ENCODE measurements at regions not wholly inside any gene's neighbourhood (a gene's known extent, or its start where the extent isn't known, plus 50 kb on each side); places are given as distances from the start of the nearest gene placed in this dataset.

DNA sequence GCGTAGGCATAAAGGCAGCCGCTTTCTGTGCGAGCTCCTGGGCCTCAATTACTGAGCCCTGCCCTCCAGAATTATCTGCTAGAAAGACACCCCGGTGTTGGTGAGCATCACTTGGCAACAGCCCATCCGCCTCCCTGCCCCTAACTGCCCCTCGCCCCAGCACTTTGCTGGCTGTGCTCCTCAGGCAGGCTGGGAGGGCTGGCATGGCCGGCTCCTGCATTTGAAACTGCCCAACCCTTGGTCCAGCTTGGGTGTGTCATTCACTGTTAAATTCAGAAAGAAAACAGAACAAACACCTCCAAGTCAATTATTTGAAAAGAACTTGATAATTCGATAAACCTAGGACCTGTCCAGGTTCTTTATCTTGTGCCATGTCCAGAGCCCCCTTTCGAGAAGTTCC is 334.2 kb downstream of the IRX2 start:
- TF ChIP-seq, protein P1, sequence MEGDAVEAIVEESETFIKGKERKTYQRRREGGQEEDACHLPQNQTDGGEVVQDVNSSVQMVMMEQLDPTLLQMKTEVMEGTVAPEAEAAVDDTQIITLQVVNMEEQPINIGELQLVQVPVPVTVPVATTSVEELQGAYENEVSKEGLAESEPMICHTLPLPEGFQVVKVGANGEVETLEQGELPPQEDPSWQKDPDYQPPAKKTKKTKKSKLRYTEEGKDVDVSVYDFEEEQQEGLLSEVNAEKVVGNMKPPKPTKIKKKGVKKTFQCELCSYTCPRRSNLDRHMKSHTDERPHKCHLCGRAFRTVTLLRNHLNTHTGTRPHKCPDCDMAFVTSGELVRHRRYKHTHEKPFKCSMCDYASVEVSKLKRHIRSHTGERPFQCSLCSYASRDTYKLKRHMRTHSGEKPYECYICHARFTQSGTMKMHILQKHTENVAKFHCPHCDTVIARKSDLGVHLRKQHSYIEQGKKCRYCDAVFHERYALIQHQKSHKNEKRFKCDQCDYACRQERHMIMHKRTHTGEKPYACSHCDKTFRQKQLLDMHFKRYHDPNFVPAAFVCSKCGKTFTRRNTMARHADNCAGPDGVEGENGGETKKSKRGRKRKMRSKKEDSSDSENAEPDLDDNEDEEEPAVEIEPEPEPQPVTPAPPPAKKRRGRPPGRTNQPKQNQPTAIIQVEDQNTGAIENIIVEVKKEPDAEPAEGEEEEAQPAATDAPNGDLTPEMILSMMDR (IDR thresholded peaks at IDR 0.05 in 2 of 3, conservative IDR thresholded peaks at IDR 0.05 in 1 of 3; ENCODE audit: borderline replicate concordance in 1 of 3, insufficient read depth in 1 of 3, low read depth in 2 of 3, low read length in 2 of 3): no peak
- no peak for TF ChIP-seq EZH2 (IDR thresholded peaks at IDR 0.05)
- no peak for TF ChIP-seq EZH2phosphoT487 (IDR thresholded peaks at IDR 0.05; ENCODE audit: borderline replicate concordance)
- no peak for TF ChIP-seq POLR2A (IDR thresholded peaks at IDR 0.05; ENCODE audit: borderline replicate concordance, extremely low read depth, insufficient read depth, insufficient read length)
- no peak for TF ChIP-seq POLR2AphosphoS5 (IDR thresholded peaks at IDR 0.05; ENCODE audit: low read depth, low read length)

Data from HCT116 (cell line).